WERI-Rb-1 (cell line): ENCODE measurements at regions not wholly inside any gene's neighbourhood (a gene's known extent, or its start where the extent isn't known, plus 50 kb on each side); places are given as distances from the start of the nearest gene placed in this dataset.

Experiments
- DNase-seq: peaks from one replicate; pipeline ENCODE4 v3.0.0-alpha.2; 2020
- H3K27ac ChIP-seq: fragments of 250-450 bp; sonication (Bioruptor Pico); 2 replicates; pipeline ENCODE4 v1.5.1; 2020; ENCODE audit warnings: mild to moderate bottlenecking, moderate library complexity
- H3K27me3 ChIP-seq: fragments of 250-450 bp; sonication (Bioruptor Pico); 2 replicates; pipeline ENCODE4 v1.5.1; 2021; ENCODE audit warnings: mild to moderate bottlenecking, low read depth, moderate library complexity; ENCODE audit not compliant: insufficient read depth, severe bottlenecking
- H3K36me3 ChIP-seq: fragments of 250-450 bp; sonication (Bioruptor Pico); 2 replicates; pipeline ENCODE4 v1.5.1; 2020; ENCODE audit warnings: mild to moderate bottlenecking, moderate library complexity
- H3K4me3 ChIP-seq: 2 replicates; pipeline ENCODE4 v1.5.1; 2011; ENCODE audit warnings: low read depth, mild to moderate bottlenecking, control low read depth, low read length
- H3K9me3 ChIP-seq: fragments of 250-450 bp; sonication (Bioruptor Pico); 2 replicates; pipeline ENCODE4 v1.5.1; 2021; ENCODE audit warnings: mild to moderate bottlenecking, moderate library complexity; ENCODE audit not compliant: severe bottlenecking
- TF ChIP-seq, protein P1 (sequence below): IDR thresholded peaks from 2 replicates; pipeline ENCODE4 v1.5.1; 2011; ENCODE audit warnings: low read depth, mild to moderate bottlenecking, control low read depth, inconsistent platforms, low read length

DNA sequence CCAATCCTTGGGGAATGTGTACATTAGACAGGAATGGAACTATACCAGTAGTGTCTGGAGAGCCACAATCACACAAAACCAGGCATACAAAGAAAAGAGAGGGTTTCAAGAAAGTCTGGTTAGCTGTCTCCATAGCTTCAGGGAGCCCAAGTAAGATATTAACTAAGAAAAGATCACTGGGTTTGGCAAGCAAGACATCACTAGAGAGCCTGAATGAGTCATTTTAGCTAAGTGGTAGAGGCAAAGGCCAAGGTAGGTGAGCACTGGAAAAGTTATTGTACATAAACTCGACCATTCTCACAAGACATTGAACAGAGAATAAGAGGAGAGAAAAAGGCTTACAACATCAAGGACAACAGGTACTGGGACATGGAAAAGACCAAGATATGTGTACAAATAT is 143.8 kb upstream of the ARL4C start:
- no peaks in the 10 kb centered on the region for H3K36me3 ChIP-seq
- TF ChIP-seq, protein P1, sequence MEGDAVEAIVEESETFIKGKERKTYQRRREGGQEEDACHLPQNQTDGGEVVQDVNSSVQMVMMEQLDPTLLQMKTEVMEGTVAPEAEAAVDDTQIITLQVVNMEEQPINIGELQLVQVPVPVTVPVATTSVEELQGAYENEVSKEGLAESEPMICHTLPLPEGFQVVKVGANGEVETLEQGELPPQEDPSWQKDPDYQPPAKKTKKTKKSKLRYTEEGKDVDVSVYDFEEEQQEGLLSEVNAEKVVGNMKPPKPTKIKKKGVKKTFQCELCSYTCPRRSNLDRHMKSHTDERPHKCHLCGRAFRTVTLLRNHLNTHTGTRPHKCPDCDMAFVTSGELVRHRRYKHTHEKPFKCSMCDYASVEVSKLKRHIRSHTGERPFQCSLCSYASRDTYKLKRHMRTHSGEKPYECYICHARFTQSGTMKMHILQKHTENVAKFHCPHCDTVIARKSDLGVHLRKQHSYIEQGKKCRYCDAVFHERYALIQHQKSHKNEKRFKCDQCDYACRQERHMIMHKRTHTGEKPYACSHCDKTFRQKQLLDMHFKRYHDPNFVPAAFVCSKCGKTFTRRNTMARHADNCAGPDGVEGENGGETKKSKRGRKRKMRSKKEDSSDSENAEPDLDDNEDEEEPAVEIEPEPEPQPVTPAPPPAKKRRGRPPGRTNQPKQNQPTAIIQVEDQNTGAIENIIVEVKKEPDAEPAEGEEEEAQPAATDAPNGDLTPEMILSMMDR = no peak
- H3K4me3 ChIP-seq = no peak overlapping the region
- DNase-seq = no peak
- peaks cover 5% of the 10 kb centered on the region for H3K9me3 ChIP-seq
- H3K27ac ChIP-seq = no peak overlapping the region
- H3K27me3 ChIP-seq = no peaks in the 10 kb centered on the region

DNA sequence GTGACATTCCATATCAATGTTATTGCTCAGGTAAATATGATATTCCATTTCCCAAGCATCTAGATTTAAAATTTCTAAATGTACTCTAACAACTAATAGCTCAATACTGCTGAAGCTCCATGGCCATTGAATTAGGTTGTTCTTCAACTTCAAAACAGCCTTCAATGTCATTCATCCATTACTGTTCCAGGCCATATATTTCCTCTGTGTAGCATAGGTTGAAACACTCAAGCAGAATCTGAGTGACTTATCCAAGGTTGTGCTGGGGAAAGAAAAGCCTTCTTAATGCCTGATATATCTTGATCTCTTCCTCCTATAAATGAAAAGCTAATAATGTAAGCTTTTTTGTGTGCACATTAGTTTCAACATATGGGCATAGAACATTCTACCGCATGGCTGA is 142.1 kb upstream of the ARL4C start:
- no peak for DNase-seq
- H3K27me3 ChIP-seq = no peaks in the 10 kb centered on the region
- TF ChIP-seq, protein P1 = no peak
- peaks cover 5% of the 10 kb centered on the region for H3K9me3 ChIP-seq
- H3K36me3 ChIP-seq = no peaks in the 10 kb centered on the region
- H3K4me3 ChIP-seq = no peak overlapping the region
- no peak overlapping the region for H3K27ac ChIP-seq

DNA sequence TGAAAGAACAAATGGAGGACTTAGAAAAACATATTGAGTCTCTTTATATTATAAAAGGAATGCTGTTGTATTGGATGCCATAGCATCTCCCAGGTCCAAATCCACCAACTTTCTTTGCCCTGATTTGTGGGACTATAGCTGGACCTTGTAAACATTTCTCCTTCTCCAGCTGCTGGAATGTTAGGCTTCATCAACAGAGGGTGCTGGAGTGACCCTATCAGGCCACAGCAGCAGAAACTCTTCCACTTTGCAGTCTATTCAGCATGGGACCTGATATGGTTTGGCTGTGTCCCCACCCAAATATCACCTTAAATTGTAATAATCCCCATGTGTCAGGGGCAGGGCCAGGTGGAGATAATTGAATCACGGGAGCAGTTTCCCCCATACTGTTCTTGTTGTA is 138.4 kb upstream of the ARL4C start:
- H3K4me3 ChIP-seq = no peak overlapping the region
- no peak overlapping the region for H3K27ac ChIP-seq
- H3K9me3 ChIP-seq = no peaks in the 10 kb centered on the region
- DNase-seq = no peak
- H3K36me3 ChIP-seq = no peaks in the 10 kb centered on the region
- TF ChIP-seq, protein P1 = peak; percentile 19; the same call in 1 of the 2 replicates
- H3K27me3 ChIP-seq = no peaks in the 10 kb centered on the region

DNA sequence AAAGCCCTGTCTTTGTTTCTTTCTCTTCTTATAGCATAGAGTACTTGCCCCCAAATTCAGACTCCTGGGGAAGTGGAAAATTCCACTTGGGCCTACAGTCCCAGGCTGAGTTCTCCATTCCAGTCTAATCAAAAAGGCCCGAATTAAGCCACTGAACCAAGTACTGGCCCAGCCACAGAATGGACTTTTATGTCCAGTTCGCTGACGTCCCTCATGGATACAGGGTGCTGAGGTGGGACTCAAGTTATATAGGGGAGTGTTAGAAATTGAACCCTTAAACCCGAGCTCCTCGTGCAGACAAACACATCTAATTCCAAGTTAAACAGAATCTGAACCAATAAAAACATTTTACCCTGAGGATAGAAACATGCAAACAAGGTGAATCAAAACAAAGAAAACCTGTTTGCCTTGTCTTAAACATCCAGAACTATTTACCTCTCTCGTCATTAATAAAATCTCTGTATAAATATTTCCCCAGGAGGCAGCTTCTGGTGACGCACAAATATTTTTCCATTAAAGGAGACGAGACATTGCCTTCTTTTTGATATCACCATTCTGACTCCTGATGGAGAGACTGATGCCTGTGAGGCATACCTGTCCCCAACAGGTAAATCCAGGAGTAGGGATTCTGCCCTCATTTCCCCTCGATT is 136.8 kb upstream of the ARL4C start:
- H3K27ac ChIP-seq = no peak overlapping the region
- no peak for DNase-seq
- TF ChIP-seq, protein P1 = no peak
- no peak overlapping the region for H3K4me3 ChIP-seq
- H3K36me3 ChIP-seq = no peaks in the 10 kb centered on the region
- H3K27me3 ChIP-seq = no peaks in the 10 kb centered on the region
- no peaks in the 10 kb centered on the region for H3K9me3 ChIP-seq

DNA sequence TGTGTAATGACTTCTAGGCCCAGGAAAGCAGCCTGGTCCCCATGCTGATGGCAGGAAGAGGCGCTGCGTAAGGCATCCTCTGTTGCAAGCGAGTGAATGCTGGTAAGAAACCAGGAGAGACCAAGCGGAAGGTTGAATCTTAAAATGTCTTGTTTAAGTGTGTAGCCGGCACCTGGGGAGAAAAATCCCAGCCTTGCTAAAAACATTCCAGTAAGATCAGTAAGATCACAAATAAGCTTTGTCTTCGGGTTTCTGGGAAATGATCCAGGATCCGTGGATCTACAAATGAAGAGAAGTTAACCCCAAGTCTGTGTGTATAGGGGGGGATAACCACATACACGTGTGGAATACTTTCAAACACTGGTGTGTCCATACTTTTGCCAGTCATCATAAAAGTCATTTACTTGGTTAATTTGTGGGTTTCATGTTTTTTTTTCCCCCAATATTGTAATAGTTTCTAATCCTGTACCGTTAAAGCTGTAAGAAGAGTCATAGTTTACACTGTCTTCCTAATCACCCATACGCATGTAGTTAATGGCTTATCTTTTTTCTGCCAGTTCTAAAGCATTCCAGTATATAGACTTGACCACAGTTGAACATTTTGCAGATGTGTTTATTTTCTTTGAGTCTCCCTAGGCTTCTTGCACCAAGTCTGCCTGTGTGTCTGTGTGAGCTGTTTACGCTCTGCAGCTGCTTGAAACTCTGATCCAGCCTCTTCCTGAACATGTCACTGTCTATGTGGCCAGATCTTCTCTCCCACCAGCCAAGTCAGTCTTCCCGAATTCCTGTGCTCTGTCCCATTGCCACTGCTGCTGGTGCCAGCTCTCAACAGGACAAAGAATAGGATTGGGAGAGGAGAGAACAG is 135.9 kb upstream of the ARL4C start:
- TF ChIP-seq, protein P1 = no peak
- Histone ChIP-seq H3K4me3 (no peak overlapping the region), H3K27me3 (no peaks in the 10 kb centered on the region), H3K27ac (no peak overlapping the region), H3K9me3 (no peaks in the 10 kb centered on the region), H3K36me3 (no peaks in the 10 kb centered on the region)
- DNase-seq = no peak
